T1000 (cell line): ENCODE measurements at regions not wholly inside any gene's neighbourhood (a gene's known extent, or its start where the extent isn't known, plus 50 kb on each side); places are given as distances from the start of the nearest gene placed in this dataset.
A peak's percentile ranks its signal among the peaks of the same experiment; 100 is the strongest.

ENCODE experiments used
- DNase-seq: peaks from one replicate; lab custom pipeline; 2025; ENCODE audit warnings: mixed read lengths; lab: John Stamatoyannopoulos, UW

DNA sequence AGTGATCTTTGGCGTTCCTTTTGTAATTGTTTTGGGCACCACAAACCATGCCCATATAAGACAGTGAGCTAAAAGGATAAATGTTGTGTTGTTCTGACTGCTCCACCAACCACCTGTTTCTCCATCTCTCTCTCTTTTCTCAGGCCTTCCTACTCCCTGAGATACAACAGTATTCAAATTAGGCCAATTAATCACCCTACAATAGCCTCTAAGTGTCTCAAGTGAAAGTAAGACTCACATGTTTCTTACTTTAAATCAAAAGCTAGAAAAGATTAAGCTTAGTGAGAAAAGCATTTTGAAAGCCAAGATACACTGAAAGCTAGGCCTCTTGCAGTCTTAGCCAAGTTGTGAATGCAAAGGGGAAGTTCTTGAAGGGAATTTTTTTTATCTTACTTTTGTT, 268.8 kb upstream of the NREP start:
- no peak for DNase-seq

DNA sequence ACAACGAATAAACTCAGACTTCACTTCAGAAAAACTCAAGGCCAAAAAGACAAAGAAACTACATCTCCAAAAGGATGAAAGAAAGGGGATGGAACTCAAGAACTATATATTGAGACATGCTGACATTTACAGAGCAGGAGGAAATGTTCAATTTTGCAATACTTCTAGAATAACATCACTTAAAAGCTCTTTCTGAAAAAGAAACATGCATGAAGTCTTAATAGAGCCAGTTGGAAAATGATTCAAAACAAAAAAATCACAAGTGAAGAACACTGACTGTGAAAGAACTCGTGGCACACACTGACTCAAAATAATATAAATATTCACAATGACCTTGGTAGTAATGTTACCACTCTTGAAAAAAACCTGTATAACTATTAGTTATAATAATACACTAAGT, 267.8 kb upstream of the NREP start:
- no peak for DNase-seq

GRCh38 chr5:112024221-112024620, 267.2 kb upstream of the NREP start:
- no peak for DNase-seq

DNA sequence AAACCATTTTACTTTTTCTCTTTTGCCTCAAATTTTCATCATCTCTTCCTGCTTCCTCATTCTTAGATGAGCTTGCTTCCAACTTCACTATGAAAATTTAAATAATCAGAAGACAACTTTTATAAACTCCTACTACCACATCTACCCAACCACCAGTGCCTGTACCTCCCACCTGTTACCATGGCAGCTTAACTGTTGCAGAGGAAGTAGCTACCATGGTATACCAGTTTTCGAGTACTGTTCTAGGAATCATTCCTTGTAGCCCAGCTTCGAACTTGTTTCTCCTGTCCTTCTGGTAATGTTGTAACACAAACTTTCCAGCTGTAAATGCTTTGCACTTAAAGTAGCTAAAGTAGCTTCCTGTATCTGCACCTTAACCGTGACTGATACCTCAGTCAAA, 266.8 kb upstream of the NREP start:
- DNase-seq: no peak

GRCh38 chr5:112018846-112019245, 261.9 kb upstream of the NREP start:
- no peak for DNase-seq

- DNase-seq: no peak
Observed at GRCh38 chr5:112016980-112017379, 260.0 kb upstream of the NREP start.

GRCh38 chr5:112014783-112015395, 257.9 kb upstream of the NREP start:
- DNase-seq: no peak

GRCh38 chr5:112013660-112014059, 256.7 kb upstream of the NREP start:
- DNase-seq: no peak

- DNase-seq: no peak
Observed at GRCh38 chr5:112012104-112012503, 255.1 kb upstream of the NREP start.

DNA sequence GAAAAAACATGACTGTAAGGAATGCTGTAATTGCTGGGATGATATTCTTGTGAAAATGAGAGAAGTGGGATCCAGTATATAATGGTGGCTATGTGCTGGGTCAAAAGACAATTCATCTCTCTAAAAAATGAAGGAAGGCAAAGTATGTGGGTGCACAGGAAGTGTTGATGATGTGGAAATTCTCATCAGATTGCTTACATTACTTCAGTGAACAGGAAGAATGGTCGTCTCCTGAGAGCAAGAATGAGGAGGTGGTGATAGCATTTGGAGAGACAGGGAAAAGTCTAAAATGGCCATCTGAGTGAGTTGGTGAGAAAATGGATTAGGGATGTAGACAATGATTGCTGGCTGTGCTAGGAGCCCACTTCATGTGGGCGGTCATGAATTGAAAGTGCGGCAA, 253.5 kb upstream of the NREP start:
- no peak for DNase-seq

- DNase-seq: no peak
Observed at GRCh38 chr5:112006721-112007120, 249.7 kb upstream of the NREP start.

- no peak for DNase-seq
Observed at GRCh38 chr5:112005623-112005930, 248.6 kb upstream of the NREP start.

GRCh38 chr5:112004867-112005622, 248.1 kb upstream of the NREP start:
- no peak for DNase-seq

DNA sequence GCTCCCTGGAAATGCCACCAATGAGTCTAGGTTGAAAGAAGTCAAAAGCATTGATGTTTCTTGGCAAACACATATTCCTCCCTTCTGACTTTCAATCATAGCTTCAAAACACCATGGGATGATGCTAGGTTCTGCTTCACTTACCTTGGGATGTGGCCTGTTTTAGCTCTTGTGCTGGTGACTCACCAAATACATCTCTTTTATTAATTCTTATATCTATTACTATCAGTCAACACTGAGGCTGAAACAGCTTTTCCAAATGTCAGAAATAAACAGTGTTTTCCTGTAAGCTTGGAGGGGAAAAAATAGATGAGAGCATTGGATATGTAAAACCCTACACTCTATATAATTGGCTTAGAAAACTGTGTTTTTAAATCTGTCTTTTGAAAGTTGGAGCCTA, 245.4 kb upstream of the NREP start:
- DNase-seq: no peak

DNA sequence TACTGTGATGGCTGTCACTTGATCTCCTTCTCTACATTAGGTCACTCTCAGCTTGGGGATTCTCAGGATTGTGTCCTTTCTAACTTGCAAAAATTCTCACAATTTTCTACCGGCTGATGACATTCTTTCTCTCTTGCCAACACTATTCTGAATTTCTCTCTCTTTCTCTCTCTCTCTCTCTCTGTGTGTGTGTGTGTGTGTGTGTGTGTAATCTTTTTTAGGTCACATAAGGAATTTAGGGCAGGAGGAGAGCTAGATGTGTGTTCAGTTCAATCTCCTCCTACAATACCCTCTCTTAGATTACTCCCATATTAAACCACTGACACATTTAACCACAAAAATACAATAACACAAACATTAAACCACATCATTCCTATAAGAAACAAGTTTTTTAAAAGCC, 242.3 kb upstream of the NREP start:
- no peak for DNase-seq

- no peak for DNase-seq
Observed at GRCh38 chr5:111998871-111999270, 241.9 kb upstream of the NREP start.

GRCh38 chr5:111997711-111998110, 240.7 kb upstream of the NREP start:
- DNase-seq: peak; percentile 74

DNA sequence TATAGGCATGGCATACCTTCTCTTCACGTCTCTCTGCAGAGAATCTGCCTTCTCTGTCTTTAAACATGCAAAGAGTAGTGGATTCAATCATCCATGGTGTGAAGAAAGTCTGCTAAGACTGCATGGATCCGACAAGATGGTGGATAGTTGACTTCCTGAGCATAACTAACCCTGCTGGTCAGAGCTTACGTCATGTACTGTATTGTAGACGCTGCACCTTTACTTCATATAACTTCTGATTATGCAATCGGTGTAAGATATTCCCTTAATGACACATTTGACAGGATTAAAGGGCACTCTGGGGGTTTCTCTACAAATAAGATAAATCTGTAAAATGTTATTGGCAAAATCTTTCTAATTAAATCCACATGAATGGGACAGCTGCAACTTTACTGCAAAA, 240.3 kb upstream of the NREP start:
- no peak for DNase-seq

GRCh38 chr5:111996574-111996973, 239.6 kb upstream of the NREP start:
- no peak for DNase-seq

GRCh38 chr5:111995701-111996100, 238.7 kb upstream of the NREP start:
- no peak for DNase-seq

- no peak for DNase-seq
Observed at GRCh38 chr5:111993242-111993641, 236.2 kb upstream of the NREP start.

DNA sequence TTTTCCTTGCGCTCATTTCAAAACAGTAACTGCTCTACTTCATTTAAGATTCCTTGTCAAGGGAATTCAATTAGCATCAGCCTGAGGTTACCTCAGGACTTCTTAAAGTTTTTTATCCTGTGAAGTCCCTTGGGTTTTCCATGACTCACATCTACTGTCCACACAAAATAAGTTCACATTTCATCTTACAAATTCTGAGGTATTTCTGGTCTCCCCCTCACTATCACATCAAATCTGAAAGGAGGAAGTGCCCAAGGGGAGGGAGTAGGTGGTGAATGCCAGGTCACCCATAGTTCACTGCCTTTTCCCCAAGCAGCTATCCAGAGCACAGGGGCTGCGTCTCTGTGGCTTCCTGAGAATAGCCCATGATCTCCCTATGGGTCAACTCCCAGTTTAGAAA, 227.1 kb upstream of the NREP start:
- DNase-seq: peak; percentile 19

- DNase-seq: no peak
Observed at GRCh38 chr5:111983459-111983858, 226.5 kb upstream of the NREP start.

DNA sequence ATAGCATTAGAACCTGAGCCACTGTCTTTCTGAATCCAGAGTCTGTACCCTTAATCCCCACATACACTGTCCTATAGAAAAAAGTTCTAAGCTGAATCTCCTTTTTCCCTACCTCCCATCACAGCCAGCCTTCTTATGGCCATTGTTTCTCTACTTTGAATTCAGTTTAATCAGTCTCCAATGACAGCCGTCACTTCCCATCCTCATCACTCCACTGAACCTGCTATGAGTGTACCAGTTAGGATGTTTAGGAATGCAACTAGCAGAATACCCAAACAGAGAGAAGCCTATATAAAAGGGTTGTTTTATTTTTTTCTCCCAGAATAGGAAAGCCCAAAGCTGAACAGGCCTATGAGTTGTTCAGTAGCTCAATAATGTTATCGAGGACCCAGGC, 220.4 kb upstream of the NREP start:
- no peak for DNase-seq
